Spleen (tissue), 11 donors: ENCODE measurements at regions not wholly inside any gene's neighbourhood (a gene's known extent, or its start where the extent isn't known, plus 50 kb on each side); places are given as distances from the start of the nearest gene placed in this dataset.

Experiments used
- DNase-seq: peaks from one replicate; pipeline ENCODE4 v3.0.0-alpha.2; 2020
- H3K27ac ChIP-seq, 8 donors: fragments of 200-600 bp; sonication (generic) in 7 of 8; 1 replicate in 4 of 8; 2 replicates in 4 of 8; pipeline versions ENCODE4 v1.5.0 to v1.8.0; 2016 to 2021; ENCODE audit warnings: inconsistent platforms in 4 of 8, mild to moderate bottlenecking in 4 of 8, moderate library complexity in 1 of 8
- H3K27me3 ChIP-seq, 7 donors: fragments of 200-600 bp; sonication (generic) in 6 of 7; replicated peaks in 1 of 7; 1 replicate in 4 of 7; 2 replicates in 3 of 7; pipeline versions ENCODE4 v1.5.0 to v1.8.0; 2016 to 2021; ENCODE audit warnings: inconsistent platforms in 3 of 7, mild to moderate bottlenecking in 1 of 7
- H3K36me3 ChIP-seq, 6 donors: fragments of 200-600 bp; sonication (generic) in 5 of 6; 1 replicate in 4 of 6; 2 replicates in 2 of 6; pipeline versions ENCODE4 v1.5.0 to v1.8.0; 2016 to 2021; ENCODE audit warnings: inconsistent platforms in 2 of 6
- H3K4me1 ChIP-seq, 6 donors: fragments of 200-600 bp; sonication (generic) in 5 of 6; 1 replicate in 3 of 6; 2 replicates in 3 of 6; pipeline versions ENCODE4 v1.5.0 to v1.8.0; 2016 to 2021; ENCODE audit warnings: inconsistent platforms in 3 of 6
- H3K4me3 ChIP-seq, 8 donors: fragments of 200-600 bp; sonication (generic) in 7 of 8; 1 replicate in 4 of 8; 2 replicates in 4 of 8; pipeline versions ENCODE4 v1.5.0 to v1.8.0; 2016 to 2021; ENCODE audit warnings: inconsistent platforms in 4 of 8, mild to moderate bottlenecking in 4 of 8, moderate library complexity in 2 of 8
- H3K9me3 ChIP-seq, 8 donors: fragments of 200-600 bp; sonication (generic) in 7 of 8; 1 replicate in 4 of 8; 2 replicates in 4 of 8; pipeline versions ENCODE4 v1.5.0 to v1.8.0; 2016 to 2021; ENCODE audit warnings: inconsistent platforms in 4 of 8
- CTCF ChIP-seq, 11 experiments: fragments of 200-600 bp in 7 of 11; fragments of 450-650 bp in 4 of 11; sonication (generic) in 4 of 11; IDR thresholded peaks in 8 of 11; conservative IDR thresholded peaks in 3 of 11; 1 replicate in 7 of 11; 2 replicates in 4 of 11; pipeline versions ENCODE4 v1.4.0 to v1.8.0; 2016 to 2021; ENCODE audit warnings: antibody characterized with exemption in 11 of 11, inconsistent platforms in 4 of 11, mild to moderate bottlenecking in 1 of 11
- POLR2A ChIP-seq, 3 donors: fragments of 450-650 bp; IDR thresholded peaks; one replicate each; pipeline ENCODE4 v1.5.1; 2017; ENCODE audit warnings: antibody characterized with exemption in 3 of 3, mild to moderate bottlenecking in 1 of 3
- POLR2AphosphoS5 ChIP-seq, 3 donors: sonication (generic); formaldehyde crosslinking; IDR thresholded peaks; one replicate each; pipeline ENCODE4 v1.5.1; 2017; ENCODE audit warnings: antibody characterized with exemption in 3 of 3
- WGBS, 5 donors: extraction: QIAGEN DNeasy Blood & Tissue Kit in 3 of 5; methylation state at CpG; one replicate each; pipeline versions ENCODE4 v1.1.5 to v1.1.7; 2013 to 2018; 5-methylcytosine and 5-hydroxymethylcytosine counted together
- intact Hi-C: fragments of 100-400 bp; cut with DNase I; formaldehyde crosslinking; loops from one replicate; pipeline ENCODE4 v1.15.0; 2023; ENCODE audit warnings: low total_unique reads
- small RNA-seq, 4 donors: library from RNA; depleted of rRNA; stranded (forward); fragments of <200 nt; gene quantifications; one replicate each; pipeline ENCODE3, GENCODE V24; 2016
- donor health status: healthy with polysubstance abuse.
- donor health status: DM: no; HTN: no; CAD: no; lungs with moderate emphysema.
- donor health status: DM: no; HTN: no; CAD: no.
- donor health status: Bipolar disorder and iron deficiency.
- donor health status: healthy.
- donor health status: DM: no; HTN: no; CAD: no.
- donor health status: DM: yes; HTN: yes; CAD: no.

DNA sequence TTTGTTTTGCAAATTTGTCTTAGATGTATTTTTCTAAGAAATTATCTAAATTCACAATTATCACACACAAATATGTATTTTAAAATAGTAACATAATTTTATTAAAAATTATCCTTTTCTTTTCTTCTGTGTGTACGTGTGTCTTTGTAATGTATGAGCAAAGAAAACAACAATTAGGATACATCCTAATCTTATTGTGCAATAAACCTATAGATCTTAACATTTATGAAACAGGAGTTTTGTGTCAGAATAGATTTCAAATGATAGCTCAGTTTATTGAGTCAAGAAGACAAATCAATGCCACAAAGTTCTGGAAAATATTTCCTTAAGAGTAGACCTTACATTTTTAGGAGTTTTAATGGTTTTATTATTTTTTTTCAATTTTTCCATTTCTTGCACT is 212.2 kb downstream of the KCNJ3 start:
- Histone ChIP-seq H3K4me3 (no peak overlapping the region), H3K36me3 (no peaks in the 10 kb centered on the region), H3K27me3 (no peaks in the 10 kb centered on the region), H3K27ac (no peak overlapping the region), H3K4me1 (no peaks in the 10 kb centered on the region), H3K9me3 (peaks cover 0 to 25% (median 2%) of the 10 kb centered on the region in 8 donors)
- WGBS, 5 donors, result 78 to 94% (median 85%) methylated on average over 1 of the region's 1 CpG
- TF ChIP-seq POLR2A (IDR thresholded peaks at IDR 0.05) (no peak), CTCF (IDR thresholded peaks at IDR 0.05 in 8 of 11, conservative IDR thresholded peaks at IDR 0.05 in 3 of 11) (no peak), POLR2AphosphoS5 (IDR thresholded peaks at IDR 0.05) (no peak)
- no peak for DNase-seq
- intact Hi-C loops, result no loop called here

DNA sequence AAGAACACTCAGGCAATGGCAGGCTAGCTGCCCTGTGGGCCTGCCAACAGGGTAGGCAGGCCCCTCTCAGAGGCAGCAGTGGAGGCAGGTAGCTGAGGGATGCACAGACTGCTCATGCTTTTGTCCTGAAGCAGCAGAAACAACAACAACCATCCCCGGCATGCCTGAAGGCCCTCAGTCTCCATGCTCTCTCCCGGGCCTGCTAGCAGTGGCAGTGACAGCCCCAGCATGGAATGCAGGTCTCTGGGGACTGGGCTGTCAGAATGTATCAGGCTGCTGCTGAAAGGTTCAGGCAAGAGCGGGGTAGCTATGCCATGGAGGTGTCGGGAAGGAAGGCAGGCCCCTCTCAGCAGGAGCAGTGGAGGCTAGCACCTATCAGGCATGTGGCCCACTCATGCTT is 209.8 kb downstream of the KCNJ3 start:
- TF ChIP-seq CTCF (IDR thresholded peaks at IDR 0.05 in 8 of 11, conservative IDR thresholded peaks at IDR 0.05 in 3 of 11), result no peak
- TF ChIP-seq POLR2A (IDR thresholded peaks at IDR 0.05), result no peak
- no peak for TF ChIP-seq POLR2AphosphoS5 (IDR thresholded peaks at IDR 0.05)
- no peak for DNase-seq
- intact Hi-C loops, result no loop called here
- Histone ChIP-seq H3K4me3 (no peak overlapping the region), H3K4me1 (no peaks in the 10 kb centered on the region), H3K9me3 (peaks cover 0 to 42% (median 8%) of the 10 kb centered on the region in 8 donors), H3K27ac (no peak overlapping the region), H3K36me3 (no peaks in the 10 kb centered on the region), H3K27me3 (no peaks in the 10 kb centered on the region)
- WGBS, 5 donors, result 77 to 100% (median 94%) methylated on average over 2 to 4 of the region's 4 CpGs

Small RNA genes in the stretch of these regions (small RNA-seq; reads per million reads assigned to genes)
- gene MTCO1P45, result 0 reads per million in 4 donors
- gene RNU6-1001P, result 0 reads per million in 4 donors
- 0 reads per million in 4 donors for gene RNU6-546P
